GM21576 (cell line): ENCODE measurements at regions not wholly inside any gene's neighbourhood (a gene's known extent, or its start where the extent isn't known, plus 50 kb on each side); places are given as distances from the start of the nearest gene placed in this dataset.

Experiments used
- ATAC-seq: cut with Tn5 transposase; IDR thresholded peaks from one replicate; pipeline ENCODE4 v1.9.1; 2021; ENCODE audit warnings: mild to moderate bottlenecking, moderate library complexity; ENCODE audit not compliant: unreplicated experiment

- ATAC-seq = no peak
These were observed 78.0 kb upstream of the GALNT5 start for GRCh38 chr2:157179324-157180105.

- no peak for ATAC-seq
These were observed 77.1 kb upstream of the GALNT5 start for GRCh38 chr2:157180359-157180758.

DNA sequence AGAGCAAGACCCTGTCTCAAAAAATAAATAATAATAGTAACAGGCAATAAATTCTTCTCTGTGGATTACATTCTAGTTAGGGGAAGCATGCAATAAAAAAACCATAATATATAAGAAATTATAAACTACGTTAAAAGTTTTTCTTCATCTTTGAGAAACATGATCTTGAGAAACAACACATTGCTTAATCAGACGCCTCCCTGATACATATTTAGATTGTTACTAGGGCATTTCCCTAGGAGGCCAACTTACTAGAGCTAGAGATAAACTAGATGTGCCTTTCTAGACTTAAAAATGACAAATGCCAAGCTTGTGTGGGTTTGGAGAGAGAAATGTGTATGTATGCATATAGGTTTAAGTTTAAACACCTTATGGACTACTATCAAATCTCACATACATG lies 76.3 kb upstream of the GALNT5 start:
- no peak for ATAC-seq

- ATAC-seq = no peak
These were observed 75.2 kb upstream of the GALNT5 start for GRCh38 chr2:157182204-157182709.

DNA sequence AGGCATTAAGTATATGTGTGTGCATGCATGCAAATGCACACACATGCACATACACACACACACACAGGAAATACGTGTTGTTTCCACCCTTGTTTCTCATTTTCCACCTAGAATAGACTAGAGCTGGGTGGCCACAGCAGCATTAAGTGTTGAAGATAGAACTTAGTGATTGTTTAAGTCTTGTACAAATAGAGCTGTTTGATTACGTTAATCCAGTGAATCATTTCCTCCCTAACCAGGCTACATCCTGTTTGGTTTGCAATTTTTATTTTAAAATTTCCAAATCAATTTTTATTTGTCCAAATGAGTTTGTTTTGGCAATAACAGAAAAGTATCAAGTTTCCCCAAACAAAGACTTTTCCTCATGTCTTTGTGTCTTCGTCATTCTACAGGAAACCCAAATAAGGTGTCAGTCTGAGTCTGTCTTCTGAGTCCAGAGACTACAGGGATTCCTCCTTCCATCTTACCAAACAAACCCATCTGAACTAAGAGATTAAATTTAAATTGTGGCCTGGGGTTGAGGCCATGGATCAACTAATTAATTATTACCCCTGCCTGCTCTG lies 74.6 kb upstream of the GALNT5 start:
- no peak for ATAC-seq

- ATAC-seq = no peak
These were observed 73.2 kb upstream of the GALNT5 start for GRCh38 chr2:157184161-157184895.

GRCh38 chr2:157185476-157186227 lies 71.9 kb upstream of the GALNT5 start:
- ATAC-seq = no peak

DNA sequence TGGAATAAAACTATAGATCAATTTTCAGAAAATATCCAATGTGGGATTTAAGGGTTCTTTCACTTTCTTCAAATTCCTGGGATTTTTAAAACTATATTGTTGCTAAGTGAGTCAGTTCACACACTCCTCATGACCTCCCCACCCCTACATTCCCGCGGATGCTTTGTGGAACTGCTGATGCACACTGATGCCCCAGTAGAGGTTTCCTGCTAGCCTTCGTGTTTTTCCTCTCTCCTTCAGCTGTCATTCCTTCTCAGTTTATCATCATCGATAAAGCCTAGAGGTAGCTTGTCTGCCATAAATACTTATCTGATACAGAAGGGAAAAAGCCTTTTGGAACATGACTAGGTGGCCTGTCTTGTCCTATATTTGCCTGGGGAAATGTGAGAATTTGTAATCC lies 67.4 kb upstream of the GALNT5 start:
- no peak for ATAC-seq

DNA sequence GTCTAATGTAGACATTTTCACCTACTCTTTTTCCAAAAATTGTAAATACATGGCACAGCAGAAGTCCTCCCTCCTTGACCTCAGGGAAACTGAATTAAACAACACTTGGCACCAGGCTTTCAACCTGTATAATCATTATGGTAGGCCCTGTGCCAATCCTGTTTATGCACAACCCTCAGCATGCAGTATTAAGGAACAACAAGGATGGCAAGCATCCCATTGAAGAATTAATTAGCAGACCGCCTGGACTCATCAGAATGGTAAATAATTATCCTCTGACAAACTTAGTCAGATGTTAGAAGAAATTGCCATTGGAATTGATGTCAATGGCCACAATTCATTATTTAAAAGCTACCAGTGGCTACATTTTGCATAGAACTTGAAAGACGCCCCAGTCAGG lies 66.3 kb upstream of the GALNT5 start:
- ATAC-seq = no peak

DNA sequence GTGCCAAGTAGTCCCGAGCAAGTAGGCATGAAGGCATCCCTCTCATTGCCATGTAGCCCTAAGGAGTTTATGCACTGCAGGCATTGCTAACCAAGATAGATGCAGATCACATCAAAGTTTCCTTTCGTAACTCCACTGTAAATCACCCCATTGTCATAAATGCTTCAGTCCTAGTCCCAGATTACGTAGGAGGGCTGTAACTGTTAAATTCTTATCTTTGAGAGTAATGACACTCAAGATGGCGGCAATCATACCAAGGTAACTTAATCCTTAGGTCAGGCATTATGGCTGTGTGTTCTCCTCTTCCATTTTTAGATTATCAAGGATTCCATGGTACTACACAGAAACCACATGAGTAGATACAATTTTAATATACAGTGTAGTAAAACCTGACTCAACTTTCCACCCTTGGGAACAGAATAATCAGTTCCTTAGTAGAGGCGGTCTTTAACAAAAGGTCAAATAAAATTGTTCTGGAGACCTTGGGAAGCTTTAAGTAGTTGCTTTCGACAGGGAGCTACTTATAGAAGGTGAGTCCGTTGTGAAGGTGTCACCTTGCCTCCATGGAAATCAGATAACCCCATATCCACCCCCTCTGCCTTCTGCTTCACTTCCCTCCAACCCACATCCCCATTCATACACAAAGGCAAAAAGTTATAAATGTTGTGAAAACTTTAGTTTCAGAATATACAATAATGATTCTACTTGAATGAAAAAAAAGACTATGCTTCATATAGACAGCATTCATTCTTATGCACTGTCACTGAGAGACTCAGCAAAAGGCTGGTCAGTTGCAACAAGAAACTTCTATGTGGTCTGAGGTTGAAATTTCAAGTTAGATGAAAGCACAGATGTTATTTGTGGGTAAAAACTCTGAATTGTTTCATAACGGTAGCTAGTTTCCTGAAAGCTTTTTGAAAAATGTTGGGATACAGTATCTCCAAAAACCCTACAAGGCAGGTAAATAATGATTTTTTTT lies 64.8 kb upstream of the GALNT5 start:
- ATAC-seq = peak; percentile 80

GRCh38 chr2:157193461-157193860 lies 64.0 kb upstream of the GALNT5 start:
- no peak for ATAC-seq

DNA sequence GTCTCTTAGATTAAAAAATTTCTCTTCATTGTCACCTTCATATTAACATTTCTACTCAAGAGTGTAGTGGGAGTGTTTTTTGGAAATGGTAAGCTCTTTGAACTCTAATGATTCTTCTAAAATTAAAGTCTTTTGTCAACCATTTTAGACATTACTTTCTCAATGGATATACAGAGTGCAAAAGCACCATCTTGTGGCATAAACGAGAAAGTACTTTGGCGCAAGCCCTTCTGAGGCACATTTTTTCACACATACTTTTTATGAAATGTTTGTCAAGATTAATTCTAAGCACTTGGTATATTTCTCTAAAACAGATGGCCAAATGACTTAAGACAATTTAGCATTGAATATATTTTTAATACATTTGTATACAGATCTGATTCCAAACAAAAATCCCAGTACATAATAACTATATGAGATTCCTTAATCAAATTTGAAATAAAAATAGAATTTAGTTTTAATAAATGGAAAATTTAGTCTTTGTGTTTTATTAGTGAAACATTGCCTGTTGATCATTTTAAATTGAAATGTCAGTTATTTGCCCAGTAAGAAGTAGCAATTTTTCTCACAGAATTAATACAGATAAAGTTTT lies 63.3 kb upstream of the GALNT5 start:
- peak; percentile 63 for ATAC-seq

- ATAC-seq = no peak
These were observed 62.7 kb upstream of the GALNT5 start for GRCh38 chr2:157194844-157195243.

GRCh38 chr2:157196956-157197355 lies 60.5 kb upstream of the GALNT5 start:
- ATAC-seq = no peak

DNA sequence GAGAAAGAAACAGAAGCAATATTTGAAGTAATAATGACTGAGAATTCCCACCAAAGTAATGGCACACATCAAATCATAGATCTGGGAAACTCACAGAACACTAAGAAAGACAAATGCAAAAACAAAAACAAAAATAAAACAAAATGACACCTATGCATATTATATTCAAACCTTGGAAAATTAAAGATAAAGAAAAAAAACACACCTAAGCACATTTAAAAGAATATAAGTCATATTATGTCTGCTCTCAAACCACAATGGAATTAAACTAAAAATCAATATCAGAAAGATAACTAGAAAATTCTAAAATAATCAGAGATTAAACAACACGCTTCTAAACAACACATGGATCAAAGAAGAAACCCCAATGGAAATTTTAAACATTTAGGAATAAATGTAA lies 59.7 kb upstream of the GALNT5 start:
- ATAC-seq = no peak

- no peak for ATAC-seq
These were observed 53.9 kb upstream of the GALNT5 start for GRCh38 chr2:157203651-157204050.

DNA sequence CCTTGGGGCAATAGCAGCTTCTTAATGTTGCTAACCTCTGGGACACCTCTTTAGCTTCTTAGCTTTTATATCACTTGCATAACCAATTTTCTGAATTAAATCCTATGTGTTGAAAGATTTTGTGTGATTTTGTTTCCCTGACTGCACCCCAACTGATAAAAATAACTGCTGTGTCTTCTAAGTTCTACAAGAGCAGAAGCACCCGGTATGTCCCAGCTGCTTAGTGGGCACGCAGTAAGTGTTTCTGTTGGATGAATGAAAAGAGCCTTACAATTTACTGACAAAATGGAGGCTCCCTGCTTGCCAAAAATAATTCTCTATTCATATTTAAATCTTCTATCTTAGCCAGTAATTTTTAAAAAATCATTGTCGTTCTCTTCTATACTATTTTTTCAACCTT lies 53.1 kb upstream of the GALNT5 start:
- ATAC-seq = no peak

GRCh38 chr2:157206916-157207315 lies 50.6 kb upstream of the GALNT5 start:
- ATAC-seq = no peak
